K562 (cell line): ENCODE measurements at regions not wholly inside any gene's neighbourhood (a gene's known extent, or its start where the extent isn't known, plus 50 kb on each side); places are given as distances from the start of the nearest gene placed in this dataset.

ENCODE experiments used
- ATAC-seq: fragments of 200-7000 bp; cut with Tn5 transposase; 3 replicates; pipeline ENCODE4 v1.9.1; 2020; ENCODE audit warnings: moderate library complexity
- BruUV-seq: library from RNA; stranded (reverse); fragments of 400-500 nt; replicated peaks from 2 replicates; lab custom pipeline; 2021; lab: Mats Ljungman, UMichigan
- CTCF ChIA-PET: fragments of 300-600 bp; formaldehyde crosslinking; extraction: SDS; loops from one replicate; lab custom pipeline; 2021; ENCODE audit warnings: low intra/inter-chr PET ratio; lab: Yijun Ruan, JAX
- POLR2A ChIA-PET: fragments of 300-600, 350-650 bp; sonication (Branson Sonifier 250); formaldehyde crosslinking; extraction: SDS; loops from one replicate; lab custom pipeline; 2021; ENCODE audit warnings: antibody characterized with exemption, inconsistent platforms; lab: Yijun Ruan, JAX
- DNase-seq, 4 experiments: peaks; one replicate each; pipeline versions ENCODE4 v3.0.0 to v3.0.0-alpha.2; 2011 to 2018; ENCODE audit warnings: low spot score in 3 of 4, mixed read lengths in 3 of 4; ENCODE audit errors: extremely low read depth in 1 of 4
- FAIRE-seq: peaks from 2 replicates; lab custom pipeline; 2011; peaks lifted over from hg19 to GRCh38; lab: Jason Lieb, UNC
- H2AFZ ChIP-seq: 2 replicates; pipeline ENCODE4 v1.6.0; 2011; ENCODE audit warnings: low read depth, low read length, control low read depth, inconsistent platforms
- H3K27ac ChIP-seq: fragments of 200-600 bp; 3 replicates; pipeline ENCODE4 v1.8.0; 2011; ENCODE audit warnings: low read depth, mild to moderate bottlenecking, control low read depth, inconsistent platforms, low read length, moderate library complexity, mixed read lengths; ENCODE audit errors: extremely low read depth
- H3K27me3 ChIP-seq, 2 experiments: fragments of 300-600 bp in 1 of 2; 2 replicates in 1 of 2; 3 replicates in 1 of 2; pipeline versions ENCODE4 v1.6.0 to v1.8.0; 2011; ENCODE audit warnings: inconsistent platforms in 2 of 2, low read length in 2 of 2, mild to moderate bottlenecking in 1 of 2, mixed read lengths in 1 of 2, moderate library complexity in 1 of 2; ENCODE audit not compliant: control insufficient read depth in 2 of 2, insufficient read depth in 2 of 2
- H3K36me3 ChIP-seq: fragments of 300-600 bp; 3 replicates; pipeline ENCODE4 v1.8.0; 2011; ENCODE audit warnings: mild to moderate bottlenecking, low read length, inconsistent platforms; ENCODE audit not compliant: control insufficient read depth, insufficient read depth
- H3K4me1 ChIP-seq, 2 experiments: fragments of 200-600 bp in 1 of 2; replicated peaks in 1 of 2; 2 replicates in 1 of 2; 3 replicates in 1 of 2; pipeline versions ENCODE4 v1.5.1 to v1.8.0; 2011; ENCODE audit warnings: inconsistent platforms in 2 of 2, low read length in 2 of 2, mild to moderate bottlenecking in 1 of 2, mixed read lengths in 1 of 2, moderate library complexity in 1 of 2; ENCODE audit not compliant: control insufficient read depth in 2 of 2, insufficient read depth in 2 of 2
- H3K4me2 ChIP-seq: 2 replicates; pipeline ENCODE4 v1.6.1; 2011; ENCODE audit warnings: low read length, control low read depth, inconsistent platforms, mixed read lengths; ENCODE audit not compliant: insufficient read depth
- H3K4me3 ChIP-seq: fragments of 200-600 bp; sonication (generic), shearing (Covaris generic); 2 replicates; pipeline ENCODE4 v1.5.1; 2016; ENCODE audit warnings: control low read depth, inconsistent platforms
- H3K79me2 ChIP-seq: fragments of 200-600 bp; 3 replicates; pipeline ENCODE4 v1.8.0; 2011; ENCODE audit warnings: low read length, inconsistent platforms; ENCODE audit not compliant: control insufficient read depth, insufficient read depth
- H3K9ac ChIP-seq, 2 experiments: 2 replicates each; pipeline versions ENCODE4 v1.6.0 to v1.6.1; 2011; ENCODE audit warnings: low read depth in 2 of 2, low read length in 2 of 2, control low read depth in 1 of 2, inconsistent platforms in 1 of 2, mild to moderate bottlenecking in 1 of 2, mixed read lengths in 1 of 2; ENCODE audit not compliant: insufficient read depth in 1 of 2
- H3K9me1 ChIP-seq: one replicate; pipeline ENCODE4 v1.6.0; 2011; ENCODE audit warnings: inconsistent platforms, mild to moderate bottlenecking, low read length, moderate library complexity; ENCODE audit not compliant: control insufficient read depth, insufficient read depth
- H3K9me3 ChIP-seq: replicated peaks from 2 replicates; pipeline ENCODE4 v1.5.1; 2011; ENCODE audit warnings: low read depth, low read length, inconsistent platforms; ENCODE audit not compliant: control insufficient read depth, insufficient read depth
- H4K20me1 ChIP-seq: replicated peaks from 2 replicates; pipeline ENCODE4 v1.6.1; 2011; ENCODE audit warnings: low read length, inconsistent platforms, mixed read lengths; ENCODE audit not compliant: control insufficient read depth, insufficient read depth
- BACH1 ChIP-seq: fragments of 200-800 bp; sonication (Bioruptor generic); IDR thresholded peaks from 2 replicates; pipeline ENCODE4 v1.6.1; 2016; ENCODE audit warnings: missing genetic modification characterization, missing compliant biosample characterization
- BRD4 ChIP-seq: fragments of 200-600 bp; sonication (generic); IDR thresholded peaks from 2 replicates; pipeline ENCODE4 v1.6.1; 2017; ENCODE audit warnings: inconsistent platforms
- CBX8 ChIP-seq: fragments of 200-600 bp; sonication (generic); IDR thresholded peaks from 2 replicates; pipeline ENCODE4 v1.6.1; 2012; ENCODE audit warnings: borderline replicate concordance, mixed run types, low read depth, mild to moderate bottlenecking, moderate library complexity, mixed read lengths, low read length, control low read depth, inconsistent platforms; ENCODE audit not compliant: poor library complexity, severe bottlenecking; ENCODE audit errors: extremely low read depth
- CREM ChIP-seq: IDR thresholded peaks from 2 replicates; pipeline ENCODE4 v1.6.1; 2014; ENCODE audit warnings: antibody characterized with exemption, low read depth
- E2F3 ChIP-seq: fragments of 250-450 bp; sonication (Bioruptor Pico); IDR thresholded peaks from 2 replicates; pipeline ENCODE4 v1.4.0; 2020; ENCODE audit warnings: mild to moderate bottlenecking
- GATAD2B ChIP-seq: fragments of 450-650 bp; IDR thresholded peaks from 2 replicates; pipeline ENCODE4 v1.6.1; 2017; ENCODE audit warnings: mild to moderate bottlenecking, borderline replicate concordance
- HDAC1 ChIP-seq, 2 experiments: fragments of 450-650 bp; IDR thresholded peaks; 2 replicates each; pipeline ENCODE4 v1.6.1; 2016 to 2017; ENCODE audit warnings: inconsistent platforms in 1 of 2, mild to moderate bottlenecking in 1 of 2, moderate library complexity in 1 of 2
- MEF2D ChIP-seq: conservative IDR thresholded peaks from 2 replicates; pipeline ENCODE4 v1.6.1; 2016; ENCODE audit warnings: low read depth, missing genetic modification characterization, missing compliant biosample characterization
- MITF ChIP-seq: IDR thresholded peaks from 2 replicates; pipeline ENCODE4 v1.6.1; 2014; ENCODE audit warnings: antibody characterized with exemption
- PTBP1 ChIP-seq: fragments of 200-400 bp; formaldehyde crosslinking; IDR thresholded peaks from 2 replicates; pipeline ENCODE4 v1.6.1; 2017; ENCODE audit warnings: low read depth, low read length
- PTTG1 ChIP-seq: fragments of 450-650 bp; IDR thresholded peaks from 2 replicates; pipeline ENCODE4 v1.6.1; 2016; ENCODE audit warnings: low read depth, mild to moderate bottlenecking, missing genetic modification characterization, missing compliant biosample characterization
- SIN3A ChIP-seq, 2 experiments: fragments of 150-350 bp in 1 of 2; IDR thresholded peaks; 2 replicates each; pipeline ENCODE4 v1.6.1; 2011 to 2016; ENCODE audit warnings: borderline replicate concordance in 2 of 2, low read depth in 2 of 2, low read length in 2 of 2, mild to moderate bottlenecking in 2 of 2, moderate library complexity in 2 of 2; ENCODE audit not compliant: control insufficient read depth in 1 of 2
- TFAM ChIP-seq: fragments of 250-450 bp; sonication (Bioruptor Pico); conservative IDR thresholded peaks from 2 replicates; pipeline ENCODE4 v1.5.0; 2021; ENCODE audit warnings: mild to moderate bottlenecking, moderate library complexity
- WHSC1 ChIP-seq: IDR thresholded peaks from one replicate; pipeline ENCODE4 v1.6.1; 2012; ENCODE audit warnings: low read length, control low read depth, inconsistent platforms
- XRCC3 ChIP-seq: fragments of 450-650 bp; IDR thresholded peaks from 2 replicates; pipeline ENCODE4 v1.6.1; 2017; ENCODE audit warnings: mild to moderate bottlenecking, moderate library complexity
- ZNF124 ChIP-seq: sonication (generic); formaldehyde crosslinking; IDR thresholded peaks from 2 replicates; pipeline ENCODE4 v1.8.1; 2022; ENCODE audit warnings: missing genetic modification reagents
- ZNF3 ChIP-seq: fragments of 250-450 bp; sonication (Bioruptor Pico); IDR thresholded peaks from 2 replicates; pipeline ENCODE4 v1.5.0; 2021; ENCODE audit warnings: mild to moderate bottlenecking, moderate library complexity
- ZNF311 ChIP-seq: fragments of 250-450 bp; sonication (Bioruptor Pico); IDR thresholded peaks from 2 replicates; pipeline ENCODE4 v1.4.0; 2020; ENCODE audit warnings: mild to moderate bottlenecking, moderate library complexity
- ZNF668 ChIP-seq: fragments of 250-450 bp; sonication (Bioruptor Pico); IDR thresholded peaks from 2 replicates; pipeline ENCODE4 v1.8.0; 2022; ENCODE audit warnings: mild to moderate bottlenecking, inconsistent platforms
- ZNF695 ChIP-seq: fragments of 450-650 bp; formaldehyde crosslinking; IDR thresholded peaks from 2 replicates; pipeline ENCODE4 v1.4.0; 2020; ENCODE audit warnings: mild to moderate bottlenecking, moderate library complexity
- ZNF766 ChIP-seq: fragments of 200-800 bp; sonication (Bioruptor generic); conservative IDR thresholded peaks from 2 replicates; pipeline ENCODE4 v1.6.1; 2016; ENCODE audit warnings: missing genetic modification characterization, missing compliant biosample characterization
- WGBS: fragments of 100-300 bp; shearing (Covaris generic); methylation state at CpG from one replicate; pipeline ENCODE4 v1.1.6; 2016; ENCODE audit warnings: low coverage, mixed read lengths; ENCODE audit not compliant: insufficient coverage; ENCODE audit errors: missing lambda C conversion rate; 5-methylcytosine and 5-hydroxymethylcytosine counted together
- in situ Hi-C: fragments of 300-500 bp; cut with MboI; formaldehyde crosslinking; loops from 4 replicates; pipeline ENCODE4 v1.15.0; 2018; ENCODE audit warnings: inconsistent platforms, mixed read lengths
- intact Hi-C: fragments of 100-400 bp; cut with micrococcal nuclease; formaldehyde crosslinking; loops from 2 replicates; pipeline ENCODE4 v1.14.2; 2022
- TF ChIP-seq, protein P1 (sequence below), 3 experiments: fragments of 200-800 bp in 1 of 3; sonication (Bioruptor generic) in 1 of 3; sonication (generic) in 1 of 3; formaldehyde crosslinking in 1 of 3; IDR thresholded peaks; 2 replicates each; pipeline versions ENCODE4 v1.6.1 to v1.8.0; 2016 to 2022; ENCODE audit warnings: mild to moderate bottlenecking in 2 of 3, missing compliant biosample characterization in 2 of 3, missing genetic modification characterization in 2 of 3, missing genetic modification reagents in 1 of 3

DNA sequence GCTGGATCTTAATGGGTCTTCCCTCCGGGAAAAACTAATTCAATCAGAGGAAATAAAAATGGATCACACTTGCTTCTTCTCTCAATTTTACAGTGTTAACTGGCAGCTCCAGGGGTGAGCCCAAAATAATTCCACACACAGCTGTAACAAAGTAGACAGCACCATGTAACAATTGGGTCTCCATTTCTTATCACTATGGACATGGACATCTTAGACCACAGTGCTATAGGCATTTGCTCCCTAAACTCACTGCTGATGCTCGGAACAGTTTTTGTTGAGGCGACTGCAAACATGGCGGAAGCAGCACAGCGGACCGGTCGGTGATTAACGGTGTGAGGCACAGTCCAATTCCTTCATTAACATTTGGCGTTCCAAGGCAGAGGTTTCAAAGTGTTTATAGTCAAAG, 144.7 kb upstream of the NCK2 start:
- FAIRE-seq (peak; percentile 44), ATAC-seq (no peak), DNase-seq (no peak)
- Histone ChIP-seq H3K4me3 (no peak overlapping the region), H3K4me2 (peak overlapping the region; percentile 73; the same call in 1 of the 2 replicates), H3K79me2 (no peaks in the 10 kb centered on the region), H3K27me3 (no peaks in the 10 kb centered on the region), H3K36me3 (no peaks in the 10 kb centered on the region), H3K9me3 (no peaks in the 10 kb centered on the region), H4K20me1 (no peaks in the 10 kb centered on the region), H3K4me1 (peaks cover 15 to 31% of the 10 kb centered on the region in 2 experiments; a peak in 4 of 5 replicates), H3K9ac (peak overlapping the region; percentile 75 to 78; a peak in 1 of 4 replicates), H3K27ac (peak overlapping the region; percentile 96; the same call in 2 of the 3 replicates), H2AFZ (peak overlapping the region; percentile 83), H3K9me1 (no peaks in the 10 kb centered on the region)
- CTCF ChIA-PET: no interaction called here
- 77% methylated on average over 9 of the region's 9 CpGs for WGBS
- in situ Hi-C loops (no loop called here), intact Hi-C loops (loop anchor here (5.0 kb wide), 1 partner anchor 77 kb away; no protein-coding TSS in a partner anchor)
- no TSS peak for BruUV-seq
- POLR2A ChIA-PET: interaction anchor here (1.3 to 2.3 kb wide), 6 partner anchors 9 to 147 kb away, joined by 5 to 15 read pairs (median 9); no protein-coding TSS in a partner anchor
- TF ChIP-seq, protein P1, sequence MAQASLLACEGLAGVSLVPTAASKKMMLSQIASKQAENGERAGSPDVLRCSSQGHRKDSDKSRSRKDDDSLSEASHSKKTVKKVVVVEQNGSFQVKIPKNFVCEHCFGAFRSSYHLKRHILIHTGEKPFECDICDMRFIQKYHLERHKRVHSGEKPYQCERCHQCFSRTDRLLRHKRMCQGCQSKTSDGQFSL (CRISPR knock-in tag; IDR thresholded peaks at IDR 0.05): no peak
- TF ChIP-seq, protein P1 (tag; IDR thresholded peaks at IDR 0.05): peak in 1 of 2 experiments; percentile 73; a peak in 1 of 4 replicates
- TF ChIP-seq HDAC1 (IDR thresholded peaks at IDR 0.05): no peak
- no peak for TF ChIP-seq CBX8
- TF ChIP-seq BACH1 (tag): peak; percentile 72; the same call in 1 of the 2 replicates
- peak; percentile 50; the same call in 1 of the 2 replicates for TF ChIP-seq ZNF766 (CRISPR knock-in tag)
- no peak for TF ChIP-seq XRCC3
- no peak for TF ChIP-seq GATAD2B
- TF ChIP-seq ZNF3 (CRISPR knock-in tag): no peak
- peak; percentile 23; the same call in 1 of the 2 replicates for TF ChIP-seq MEF2D
- no peak for TF ChIP-seq CREM
- no peak for TF ChIP-seq SIN3A (IDR thresholded peaks at IDR 0.05; ENCODE audit: borderline replicate concordance in 2 of 2, control insufficient read depth in 1 of 2, low read depth in 2 of 2, low read length in 2 of 2)
- TF ChIP-seq ZNF124 (CRISPR knock-in tag): no peak
- TF ChIP-seq PTBP1: no peak
- TF ChIP-seq E2F3 (CRISPR knock-in tag): 0 out of 2 replicates have a peak, but pooled peaks have one; percentile 43
- no peak for TF ChIP-seq ZNF668 (CRISPR knock-in tag)
- TF ChIP-seq MITF: no peak
- TF ChIP-seq BRD4: no peak
- TF ChIP-seq ZNF311: peak; percentile 54; the same call in 1 of the 2 replicates
- TF ChIP-seq PTTG1 (tag): 0 out of 2 replicates have a peak, but pooled peaks have one; percentile 47
- TF ChIP-seq WHSC1: peak; percentile 37
- TF ChIP-seq TFAM (CRISPR knock-in tag): no peak
- no peak for TF ChIP-seq ZNF695 (CRISPR knock-in tag)
